Naive B cell (primary cell): ENCODE measurements at regions not wholly inside any gene's neighbourhood (a gene's known extent, or its start where the extent isn't known, plus 50 kb on each side); places are given as distances from the start of the nearest gene placed in this dataset.
"Not testable (repeated sequence)": the region's sequence is repeated elsewhere in the genome, so short reads cannot be mapped to it uniquely, and the experiment has no call there.

ENCODE experiments used
- ATAC-seq, 2 donors: fragments of 150-1000 bp; cut with Tn5 transposase; 2 replicates each; pipeline ENCODE4 v1.10.0; 2021; ENCODE audit warnings: low read depth in 2 of 2, mild to moderate bottlenecking in 2 of 2, moderate library complexity in 2 of 2
- DNase-seq: peaks from one replicate; pipeline ENCODE4 v3.0.0; 2022
- H3K27ac Mint-ChIP-seq, 6 donors: one replicate each; pipeline ENCODE4 v1.8.0; 2020 to 2022; ENCODE audit warnings: mild to moderate bottlenecking in 6 of 6, mixed read lengths in 6 of 6, moderate library complexity in 5 of 6, inconsistent platforms in 2 of 6
- H3K27me3 Mint-ChIP-seq, 3 donors: one replicate each; pipeline ENCODE4 v1.8.0; 2021 to 2022; ENCODE audit warnings: mixed read lengths in 3 of 3, mild to moderate bottlenecking in 1 of 3
- H3K36me3 Mint-ChIP-seq, 2 donors: one replicate each; pipeline ENCODE4 v1.8.0; 2020 to 2022; ENCODE audit warnings: mixed read lengths in 2 of 2, inconsistent platforms in 1 of 2, mild to moderate bottlenecking in 1 of 2
- H3K4me1 Mint-ChIP-seq, 3 donors: one replicate each; pipeline ENCODE4 v1.8.0; 2020 to 2022; ENCODE audit warnings: mixed read lengths in 3 of 3, inconsistent platforms in 1 of 3, mild to moderate bottlenecking in 1 of 3, moderate library complexity in 1 of 3
- H3K4me3 Mint-ChIP-seq, 8 donors: one replicate each; pipeline ENCODE4 v1.8.0; 2020 to 2022; ENCODE audit warnings: mild to moderate bottlenecking in 8 of 8, mixed read lengths in 8 of 8, moderate library complexity in 8 of 8, inconsistent platforms in 2 of 8
- H3K9me3 Mint-ChIP-seq, 7 donors: one replicate each; pipeline ENCODE4 v1.8.0; 2020 to 2022; ENCODE audit warnings: mixed read lengths in 7 of 7, mild to moderate bottlenecking in 5 of 7, inconsistent platforms in 2 of 7, moderate library complexity in 1 of 7

GRCh38 chr13:97544031-97544765 is 110.2 kb downstream of the RAP2A start:
- ATAC-seq = no peak
- no peak for DNase-seq
- peaks cover 0 to 2% (median 0%) of the 10 kb centered on the region in 3 donors for H3K4me1 Mint-ChIP-seq
- peaks cover 6 to 23% (median 16%) of the 10 kb centered on the region in 3 donors for H3K27me3 Mint-ChIP-seq
- H3K9me3 Mint-ChIP-seq = peaks cover 0 to 3% (median 0%) of the 10 kb centered on the region in 7 donors
- no peak overlapping the region for H3K27ac Mint-ChIP-seq
- H3K4me3 Mint-ChIP-seq = no peak overlapping the region
- no peaks in the 10 kb centered on the region for H3K36me3 Mint-ChIP-seq

- H3K9me3 Mint-ChIP-seq, H3K36me3 Mint-ChIP-seq, H3K4me1 Mint-ChIP-seq, H3K27ac Mint-ChIP-seq, ATAC-seq, H3K4me3 Mint-ChIP-seq, DNase-seq: not testable (repeated sequence)
- H3K27me3 Mint-ChIP-seq = peaks cover 7 to 27% (median 16%) of the 10 kb centered on the region in 3 donors
Observed at GRCh38 chr13:97544971-97545499, 111.1 kb downstream of the RAP2A start.

- H3K27ac Mint-ChIP-seq = no peak overlapping the region
- peaks cover 0 to 2% (median 0%) of the 10 kb centered on the region in 3 donors for H3K4me1 Mint-ChIP-seq
- H3K36me3 Mint-ChIP-seq = no peaks in the 10 kb centered on the region
- ATAC-seq (no peak), DNase-seq (no peak)
- peaks cover 10 to 24% (median 16%) of the 10 kb centered on the region in 3 donors for H3K27me3 Mint-ChIP-seq
- H3K4me3 Mint-ChIP-seq = no peak overlapping the region
- peaks cover 0 to 3% (median 0%) of the 10 kb centered on the region in 7 donors for H3K9me3 Mint-ChIP-seq
Observed at GRCh38 chr13:97548138-97548537, 114.2 kb downstream of the RAP2A start.

GRCh38 chr13:97548711-97549110 is 114.7 kb downstream of the RAP2A start:
- H3K36me3 Mint-ChIP-seq = no peaks in the 10 kb centered on the region
- H3K9me3 Mint-ChIP-seq = peaks cover 0 to 3% (median 0%) of the 10 kb centered on the region in 7 donors
- peaks cover 10 to 18% (median 16%) of the 10 kb centered on the region in 3 donors for H3K27me3 Mint-ChIP-seq
- peaks cover 0 to 2% (median 0%) of the 10 kb centered on the region in 3 donors for H3K4me1 Mint-ChIP-seq
- H3K4me3 Mint-ChIP-seq = no peak overlapping the region
- no peak for DNase-seq
- no peak overlapping the region for H3K27ac Mint-ChIP-seq
- ATAC-seq = no peak

- peaks cover 0 to 2% (median 0%) of the 10 kb centered on the region in 3 donors for H3K4me1 Mint-ChIP-seq
- DNase-seq (no peak), ATAC-seq (no peak)
- H3K27ac Mint-ChIP-seq = no peak overlapping the region
- no peak overlapping the region for H3K4me3 Mint-ChIP-seq
- H3K9me3 Mint-ChIP-seq = peaks cover 0 to 3% (median 0%) of the 10 kb centered on the region in 7 donors
- peaks cover 8 to 17% (median 16%) of the 10 kb centered on the region in 3 donors for H3K27me3 Mint-ChIP-seq
- H3K36me3 Mint-ChIP-seq = no peaks in the 10 kb centered on the region
Observed at GRCh38 chr13:97549201-97549600, 115.2 kb downstream of the RAP2A start.

GRCh38 chr13:97554496-97554895 is 120.5 kb downstream of the RAP2A start:
- H3K4me1 Mint-ChIP-seq = no peaks in the 10 kb centered on the region
- no peak overlapping the region for H3K27ac Mint-ChIP-seq
- no peaks in the 10 kb centered on the region for H3K36me3 Mint-ChIP-seq
- no peak for DNase-seq
- no peak overlapping the region for H3K4me3 Mint-ChIP-seq
- H3K9me3 Mint-ChIP-seq = peaks cover 0 to 7% (median 0%) of the 10 kb centered on the region in 7 donors
- ATAC-seq = no peak
- peaks cover 7 to 10% (median 8%) of the 10 kb centered on the region in 3 donors for H3K27me3 Mint-ChIP-seq

- Mint-ChIP-seq H3K9me3 (peaks cover 0 to 7% (median 0%) of the 10 kb centered on the region in 7 donors), H3K4me3 (no peak overlapping the region), H3K36me3 (no peaks in the 10 kb centered on the region), H3K27ac (no peak overlapping the region), H3K27me3 (peaks cover 6 to 10% (median 8%) of the 10 kb centered on the region in 3 donors), H3K4me1 (no peaks in the 10 kb centered on the region)
- ATAC-seq (no peak), DNase-seq (no peak)
Observed at GRCh38 chr13:97555034-97555433, 121.1 kb downstream of the RAP2A start.

GRCh38 chr13:97559030-97559429 is 125.1 kb downstream of the RAP2A start:
- no peak for DNase-seq
- no peak for ATAC-seq
- Mint-ChIP-seq H3K9me3 (peaks cover 0 to 11% (median 0%) of the 10 kb centered on the region in 7 donors), H3K27ac (no peak overlapping the region), H3K4me3 (no peak overlapping the region), H3K4me1 (no peaks in the 10 kb centered on the region), H3K27me3 (peaks cover 6 to 23% (median 13%) of the 10 kb centered on the region in 3 donors), H3K36me3 (no peaks in the 10 kb centered on the region)

GRCh38 chr13:97559981-97560380 is 126.0 kb downstream of the RAP2A start:
- DNase-seq (no peak), ATAC-seq (no peak)
- peaks cover 6 to 27% (median 17%) of the 10 kb centered on the region in 3 donors for H3K27me3 Mint-ChIP-seq
- no peaks in the 10 kb centered on the region for H3K36me3 Mint-ChIP-seq
- H3K9me3 Mint-ChIP-seq = peaks cover 0 to 11% (median 0%) of the 10 kb centered on the region in 7 donors
- H3K4me1 Mint-ChIP-seq = no peaks in the 10 kb centered on the region
- H3K27ac Mint-ChIP-seq = no peak overlapping the region
- H3K4me3 Mint-ChIP-seq = no peak overlapping the region

- Mint-ChIP-seq H3K9me3 (peaks cover 0 to 4% (median 0%) of the 10 kb centered on the region in 7 donors), H3K27ac (no peak overlapping the region), H3K4me1 (no peaks in the 10 kb centered on the region), H3K36me3 (no peaks in the 10 kb centered on the region), H3K27me3 (peaks cover 5 to 36% (median 15%) of the 10 kb centered on the region in 3 donors), H3K4me3 (no peak overlapping the region)
- no peak for ATAC-seq
- no peak for DNase-seq
Observed at GRCh38 chr13:97561182-97561581, 127.2 kb downstream of the RAP2A start.

GRCh38 chr13:97562962-97563361 is 129.0 kb downstream of the RAP2A start:
- no peak overlapping the region for H3K27ac Mint-ChIP-seq
- H3K4me1 Mint-ChIP-seq = no peaks in the 10 kb centered on the region
- no peak overlapping the region for H3K4me3 Mint-ChIP-seq
- H3K9me3 Mint-ChIP-seq = peaks cover 0 to 4% (median 0%) of the 10 kb centered on the region in 7 donors
- no peak for DNase-seq
- no peaks in the 10 kb centered on the region for H3K36me3 Mint-ChIP-seq
- H3K27me3 Mint-ChIP-seq = peaks cover 14 to 43% (median 20%) of the 10 kb centered on the region in 3 donors
- no peak for ATAC-seq

- Mint-ChIP-seq H3K36me3 (no peaks in the 10 kb centered on the region), H3K9me3 (peaks cover 0 to 4% (median 0%) of the 10 kb centered on the region in 7 donors), H3K4me3 (no peak overlapping the region), H3K27me3 (peaks cover 21 to 40% (median 26%) of the 10 kb centered on the region in 3 donors), H3K4me1 (no peaks in the 10 kb centered on the region), H3K27ac (no peak overlapping the region)
- DNase-seq (no peak), ATAC-seq (no peak)
Observed at GRCh38 chr13:97564956-97565355, 131.0 kb downstream of the RAP2A start.

GRCh38 chr13:97565906-97566305 is 131.9 kb downstream of the RAP2A start:
- ATAC-seq (no peak), DNase-seq (no peak)
- Mint-ChIP-seq H3K27me3 (peaks cover 24 to 40% (median 26%) of the 10 kb centered on the region in 3 donors), H3K4me1 (no peaks in the 10 kb centered on the region), H3K27ac (no peak overlapping the region), H3K36me3 (no peaks in the 10 kb centered on the region), H3K9me3 (peaks cover 0 to 4% (median 0%) of the 10 kb centered on the region in 7 donors), H3K4me3 (no peak overlapping the region)

- no peak overlapping the region for H3K4me3 Mint-ChIP-seq
- no peak for DNase-seq
- H3K4me1 Mint-ChIP-seq = no peaks in the 10 kb centered on the region
- H3K27me3 Mint-ChIP-seq = peaks cover 21 to 35% (median 24%) of the 10 kb centered on the region in 3 donors
- H3K36me3 Mint-ChIP-seq = no peaks in the 10 kb centered on the region
- ATAC-seq = no peak
- no peak overlapping the region for H3K27ac Mint-ChIP-seq
- H3K9me3 Mint-ChIP-seq = peaks cover 0 to 2% (median 0%) of the 10 kb centered on the region in 7 donors
Observed at GRCh38 chr13:97566907-97567306, 132.9 kb downstream of the RAP2A start.
